HepG2 (cell line): ENCODE measurements at regions not wholly inside any gene's neighbourhood (a gene's known extent, or its start where the extent isn't known, plus 50 kb on each side); places are given as distances from the start of the nearest gene placed in this dataset.

Source experiments
- ATAC-seq: fragments of 200-7000 bp; cut with Tn5 transposase; 3 replicates; pipeline ENCODE4 v1.9.1; 2020; ENCODE audit warnings: mild to moderate bottlenecking, moderate library complexity
- BruUV-seq: library from RNA; stranded (reverse); fragments of 400-500 nt; replicated peaks from 2 replicates; lab custom pipeline; 2021; lab: Mats Ljungman, UMichigan
- CTCF ChIA-PET: fragments of 300-600 bp; formaldehyde crosslinking; extraction: SDS; loops from one replicate; lab custom pipeline; 2021; ENCODE audit warnings: low total read pairs, inconsistent platforms, low intra/inter-chr PET ratio; lab: Yijun Ruan, JAX
- POLR2A ChIA-PET: fragments of 350-600 bp; sonication (Branson Sonifier 250); formaldehyde crosslinking; loops from one replicate; lab custom pipeline; 2020; ENCODE audit warnings: antibody characterized with exemption, inconsistent platforms; lab: Yijun Ruan, JAX
- DNase-seq: peaks from one replicate; pipeline ENCODE4 v3.0.0-alpha.2; 2015; ENCODE audit warnings: low spot score
- FAIRE-seq: peaks from 3 replicates; lab custom pipeline; 2011; peaks lifted over from hg19 to GRCh38; lab: Jason Lieb, UNC
- H2AFZ ChIP-seq: one replicate; pipeline ENCODE4 v1.6.1; 2011; ENCODE audit warnings: low read length, inconsistent platforms
- H3K27ac ChIP-seq: fragments of 300-600 bp; 3 replicates; pipeline ENCODE4 v1.8.0; 2011; ENCODE audit warnings: mixed run types, mild to moderate bottlenecking, mixed read lengths, low read length, inconsistent platforms; ENCODE audit not compliant: insufficient read depth; ENCODE audit errors: extremely low read length
- H3K27me3 ChIP-seq, 2 experiments: fragments of 200-600 bp in 1 of 2; 2 replicates in 1 of 2; 3 replicates in 1 of 2; pipeline versions ENCODE4 v1.6.0 to v1.8.0; 2011; ENCODE audit warnings: low read length in 2 of 2, mild to moderate bottlenecking in 2 of 2, moderate library complexity in 2 of 2, inconsistent platforms in 1 of 2; ENCODE audit not compliant: insufficient read depth in 2 of 2, control insufficient read depth in 1 of 2
- H3K36me3 ChIP-seq, 2 experiments: fragments of 200-600 bp in 1 of 2; replicated peaks in 1 of 2; 2 replicates in 1 of 2; 3 replicates in 1 of 2; pipeline versions ENCODE4 v1.5.1 to v1.8.0; 2011; ENCODE audit warnings: low read length in 2 of 2, inconsistent platforms in 1 of 2; ENCODE audit not compliant: insufficient read depth in 2 of 2, control insufficient read depth in 1 of 2
- H3K4me1 ChIP-seq: 2 replicates; pipeline ENCODE4 v1.5.1; 2012; ENCODE audit warnings: low read length, inconsistent platforms; ENCODE audit not compliant: insufficient read depth
- H3K4me2 ChIP-seq: 2 replicates; pipeline ENCODE4 v1.6.0; 2011; ENCODE audit warnings: low read depth, low read length, inconsistent platforms
- H3K4me3 ChIP-seq, 3 experiments: fragments of 200-600 bp in 1 of 3; sonication (generic), shearing (Covaris generic) in 1 of 3; replicated peaks in 1 of 3; 2 replicates each; pipeline ENCODE4 v1.5.1; 2011 to 2016; ENCODE audit warnings: low read length in 3 of 3, inconsistent platforms in 2 of 3, low read depth in 2 of 3, mild to moderate bottlenecking in 2 of 3, control low read depth in 1 of 3, mixed read lengths in 1 of 3; ENCODE audit not compliant: insufficient read depth in 1 of 3
- H3K79me2 ChIP-seq: one replicate; pipeline ENCODE4 v1.6.1; 2011; ENCODE audit warnings: low read length, inconsistent platforms; ENCODE audit not compliant: insufficient read depth
- H3K9ac ChIP-seq: 2 replicates; pipeline ENCODE4 v1.6.0; 2011; ENCODE audit warnings: mild to moderate bottlenecking, low read depth, low read length, inconsistent platforms; ENCODE audit not compliant: insufficient read depth
- H3K9me3 ChIP-seq: 2 replicates; pipeline ENCODE4 v1.5.1; 2012; ENCODE audit warnings: mild to moderate bottlenecking, low read length
- H4K20me1 ChIP-seq: 2 replicates; pipeline ENCODE4 v1.6.0; 2011; ENCODE audit warnings: inconsistent platforms, mild to moderate bottlenecking, low read length, moderate library complexity; ENCODE audit not compliant: insufficient read depth
- NBN ChIP-seq: fragments of 450-650 bp; conservative IDR thresholded peaks from 2 replicates; pipeline ENCODE4 v1.6.1; 2017
- PAF1 ChIP-seq: IDR thresholded peaks from 2 replicates; pipeline ENCODE4 v1.6.1; 2016; ENCODE audit warnings: missing genetic modification reagents, missing compliant biosample characterization
- POLR2A ChIP-seq, 2 experiments: IDR thresholded peaks; 2 replicates each; pipeline ENCODE4 v1.6.1; 2011; ENCODE audit warnings: low read depth in 2 of 2, low read length in 2 of 2, mild to moderate bottlenecking in 1 of 2, moderate library complexity in 1 of 2; ENCODE audit not compliant: insufficient read depth in 1 of 2
- PRPF4 ChIP-seq: fragments of 200-400 bp; formaldehyde crosslinking; IDR thresholded peaks from 2 replicates; pipeline ENCODE4 v1.6.1; 2016; ENCODE audit warnings: low read length, low read depth; ENCODE audit not compliant: poor library complexity, severe bottlenecking
- RXRA ChIP-seq: sonication (generic); formaldehyde crosslinking; IDR thresholded peaks from 2 replicates; pipeline ENCODE4 v1.5.1; 2020; ENCODE audit warnings: missing genetic modification reagents
- SMYD3 ChIP-seq: sonication (generic); formaldehyde crosslinking; IDR thresholded peaks from 2 replicates; pipeline ENCODE4 v1.8.1; 2023; ENCODE audit warnings: mild to moderate bottlenecking, missing genetic modification reagents
- SP140L ChIP-seq: sonication (generic); formaldehyde crosslinking; IDR thresholded peaks from 2 replicates; pipeline ENCODE4 v1.4.0; 2020; ENCODE audit warnings: missing genetic modification reagents, borderline replicate concordance
- TBL1XR1 ChIP-seq: fragments of 150-350 bp; IDR thresholded peaks from 2 replicates; pipeline ENCODE4 v1.6.1; 2014; ENCODE audit warnings: borderline replicate concordance, low read length; ENCODE audit not compliant: partially characterized antibody
- TGIF2 ChIP-seq: IDR thresholded peaks from 2 replicates; pipeline ENCODE4 v1.6.1; 2016; ENCODE audit warnings: control low read depth, missing compliant biosample characterization
- ZNF350 ChIP-seq: sonication (generic); formaldehyde crosslinking; IDR thresholded peaks from 2 replicates; pipeline ENCODE4 v1.4.0; 2020; ENCODE audit warnings: mild to moderate bottlenecking, low read depth, missing genetic modification reagents, borderline replicate concordance
- ZNF776 ChIP-seq: sonication (generic); formaldehyde crosslinking; IDR thresholded peaks from 2 replicates; pipeline ENCODE4 v1.4.0; 2020; ENCODE audit warnings: mild to moderate bottlenecking, missing genetic modification reagents
- WGBS: methylation state at CpG from one replicate; pipeline ENCODE4 v1.1.6; 2017; ENCODE audit warnings: low lambda C conversion rate; 5-methylcytosine and 5-hydroxymethylcytosine counted together
- in situ Hi-C: cut with HindIII; loops from 2 replicates; pipeline ENCODE4 v1.10.0; 2017; ENCODE audit warnings: low pct_unique_long_range_greater_than_20kb; ENCODE audit not compliant: extremely low pct_ligation_motif_present
- intact Hi-C: fragments of 100-400 bp; cut with micrococcal nuclease; formaldehyde crosslinking; loops from one replicate; pipeline ENCODE4 v1.10.0; 2022; ENCODE audit not compliant: unreplicated experiment
- TF ChIP-seq, protein P1 (sequence below): IDR thresholded peaks from 2 replicates; pipeline ENCODE4 v1.6.1; 2016; ENCODE audit warnings: mild to moderate bottlenecking, missing biosample characterization, missing genetic modification reagents

DNA sequence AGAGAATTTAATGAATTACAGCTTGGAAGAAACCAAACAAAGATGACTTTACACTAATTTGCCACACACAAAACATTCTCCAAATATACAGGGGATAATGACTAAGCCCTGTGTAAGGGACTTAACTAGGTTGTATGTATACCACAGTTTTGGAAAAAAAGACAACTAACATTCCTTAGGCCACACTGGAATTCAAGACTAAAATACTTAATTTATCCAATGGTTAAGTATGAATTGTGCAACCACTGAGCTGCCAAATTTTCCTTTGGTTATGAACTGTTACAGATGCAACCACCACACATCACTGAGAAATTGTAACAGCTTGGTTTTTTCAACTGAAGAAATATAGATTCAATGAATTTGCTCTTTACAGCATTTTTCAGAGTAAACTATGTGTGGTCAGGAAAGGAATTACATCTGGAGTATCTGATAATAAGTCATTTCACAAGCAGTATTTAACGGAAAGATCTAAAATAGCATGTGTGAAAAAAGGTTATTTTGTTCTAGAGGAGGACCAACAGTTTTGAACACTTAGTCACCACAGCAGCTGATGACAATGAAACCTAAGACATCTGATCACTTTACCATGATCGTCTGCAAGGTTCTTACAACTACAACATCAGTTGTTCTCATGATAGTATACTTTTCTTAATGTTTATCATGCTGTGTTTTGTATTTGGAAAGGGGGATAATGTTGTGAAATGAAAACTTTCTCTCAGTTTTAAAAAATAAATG lies 318.8 kb downstream of the BCKDHB start:
- H2AFZ ChIP-seq, result no peak overlapping the region
- no peak for ATAC-seq
- no peaks in the 10 kb centered on the region for H3K36me3 ChIP-seq
- 15% methylated on average over 2 of the region's 2 CpGs for WGBS
- no peak overlapping the region for H3K4me3 ChIP-seq
- no peaks in the 10 kb centered on the region for H3K27me3 ChIP-seq
- intact Hi-C loops, result no loop called here
- POLR2A ChIA-PET, result no interaction called here
- H3K9ac ChIP-seq, result no peak overlapping the region
- CTCF ChIA-PET, result no interaction called here
- in situ Hi-C loops, result no loop called here
- H3K4me2 ChIP-seq, result no peak overlapping the region
- H3K27ac ChIP-seq, result no peak overlapping the region
- H3K9me3 ChIP-seq, result peaks cover 37% of the 10 kb centered on the region
- TF ChIP-seq NBN (no peak), SP140L (no peak), SMYD3 (CRISPR knock-in tag) (no peak), POLR2A (IDR thresholded peaks at IDR 0.05; ENCODE audit: insufficient read depth in 1 of 2, low read depth in 2 of 2, low read length in 2 of 2) (no peak), PRPF4 (no peak), ZNF776 (no peak), TBL1XR1 (no peak), RXRA (CRISPR knock-in tag) (no peak), PAF1 (no peak), ZNF350 (CRISPR knock-in tag) (no peak), TGIF2 (CRISPR knock-in tag) (no peak)
- TF ChIP-seq, protein P1, sequence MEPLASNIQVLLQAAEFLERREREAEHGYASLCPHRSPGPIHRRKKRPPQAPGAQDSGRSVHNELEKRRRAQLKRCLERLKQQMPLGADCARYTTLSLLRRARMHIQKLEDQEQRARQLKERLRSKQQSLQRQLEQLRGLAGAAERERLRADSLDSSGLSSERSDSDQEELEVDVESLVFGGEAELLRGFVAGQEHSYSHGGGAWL, result no peak
- no peaks in the 10 kb centered on the region for H3K79me2 ChIP-seq
- no peak for DNase-seq
- FAIRE-seq, result no peak
- H3K4me1 ChIP-seq, result no peaks in the 10 kb centered on the region
- BruUV-seq, result no TSS peak
- H4K20me1 ChIP-seq, result no peaks in the 10 kb centered on the region
